CD4-positive, alpha-beta T cell treated with Interferon alpha-2 for 1 hour (primary cell): ENCODE measurements at regions not wholly inside any gene's neighbourhood (a gene's known extent, or its start where the extent isn't known, plus 50 kb on each side); places are given as distances from the start of the nearest gene placed in this dataset.

Source experiments
- DNase-seq, 2 donors: peaks; one replicate each; pipeline ENCODE4 v3.0.0-alpha.2; 2020 to 2022

- DNase-seq, result no peak
These were observed 1043.2 kb downstream of the EFNB2 start for GRCh38 chr13:105492216-105492615.

GRCh38 chr13:105491345-105491744, 1044.1 kb downstream of the EFNB2 start:
- no peak for DNase-seq

GRCh38 chr13:105485081-105485480, 1050.4 kb downstream of the EFNB2 start:
- no peak for DNase-seq

- DNase-seq, result no peak
These were observed 1060.4 kb downstream of the EFNB2 start for GRCh38 chr13:105474983-105475610.

- no peak for DNase-seq
These were observed 1063.8 kb downstream of the EFNB2 start for GRCh38 chr13:105471673-105472072.

- no peak for DNase-seq
These were observed 1069.1 kb downstream of the EFNB2 start for GRCh38 chr13:105466376-105466775.

GRCh38 chr13:105465745-105466144, 1069.7 kb downstream of the EFNB2 start, which contains the start of gene DAOA:
Gene DAOA (plus strand): TSS chr13:105466045.
- no peak for DNase-seq

GRCh38 chr13:105465251-105465650, 1070.2 kb downstream of the EFNB2 start:
- no peak for DNase-seq

- DNase-seq, result no peak
These were observed 1071.2 kb downstream of the EFNB2 start for GRCh38 chr13:105464249-105464648.

- DNase-seq, result no peak
These were observed 1072.4 kb downstream of the EFNB2 start for GRCh38 chr13:105463011-105463501.

- DNase-seq, result no peak
These were observed 1073.4 kb downstream of the EFNB2 start for GRCh38 chr13:105462098-105462497.

GRCh38 chr13:105452895-105453294, 1082.6 kb downstream of the EFNB2 start:
- DNase-seq, result no peak

GRCh38 chr13:105450784-105451183, 1084.7 kb downstream of the EFNB2 start:
- DNase-seq, result no peak

GRCh38 chr13:105448811-105449210, 1086.7 kb downstream of the EFNB2 start:
- DNase-seq, result no peak

GRCh38 chr13:105446197-105446596, 1089.3 kb downstream of the EFNB2 start:
- DNase-seq, result no peak

GRCh38 chr13:105445796-105446195, 1089.7 kb downstream of the EFNB2 start:
- no peak for DNase-seq

- no peak for DNase-seq
These were observed 1092.3 kb downstream of the EFNB2 start for GRCh38 chr13:105442949-105443699.

GRCh38 chr13:105442040-105442439, 1093.4 kb downstream of the EFNB2 start:
- no peak for DNase-seq

GRCh38 chr13:105441051-105441750, 1094.3 kb downstream of the EFNB2 start:
- DNase-seq, result no peak

- no peak for DNase-seq
These were observed 1098.5 kb downstream of the EFNB2 start for GRCh38 chr13:105436943-105437342.

- no peak for DNase-seq
These were observed 1103.0 kb downstream of the EFNB2 start for GRCh38 chr13:105432438-105432837.

- DNase-seq, result no peak
These were observed 1106.7 kb downstream of the EFNB2 start for GRCh38 chr13:105428811-105429210.

GRCh38 chr13:105426441-105426840, 1109.0 kb downstream of the EFNB2 start:
- no peak for DNase-seq

GRCh38 chr13:105414639-105415038, 1120.8 kb downstream of the EFNB2 start:
- DNase-seq, result no peak
